ENCODE measurements at regions not wholly inside any gene's neighbourhood (a gene's known extent, or its start where the extent isn't known, plus 50 kb on each side); places are given as distances from the start of the nearest gene placed in this dataset.

DNA sequence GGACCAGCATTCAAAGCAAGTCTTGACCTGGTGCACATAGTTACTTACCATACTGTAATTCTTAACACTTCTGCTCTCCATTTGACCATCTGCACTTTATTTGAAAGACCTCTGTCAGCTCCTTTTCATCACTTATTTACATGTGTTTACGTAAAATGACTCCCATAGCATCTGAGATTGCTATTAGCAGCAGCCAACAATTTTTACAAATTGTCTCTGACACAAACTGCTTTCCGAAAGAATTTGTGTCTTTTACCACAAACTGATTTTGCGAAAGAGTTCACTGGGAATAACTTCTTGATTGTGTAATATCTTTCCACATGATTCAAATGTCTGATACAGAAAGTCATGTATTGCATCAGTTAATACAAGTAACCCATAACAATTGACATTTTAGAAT lies 144.1 kb upstream of the PEX5L start:
- no peak for DNase-seq (ENCODE audit: low read depth in 4 of 6, low spot score in 6 of 6)
- H3K36me3 ChIP-seq (ENCODE audit: control insufficient read depth, insufficient read depth, low read length): no peaks in the 10 kb centered on the region
- no peaks in the 10 kb centered on the region for H3K4me1 ChIP-seq (ENCODE audit: control insufficient read depth, insufficient read depth, low read length)
- H3K9me3 ChIP-seq (ENCODE audit: control insufficient read depth, insufficient read depth, low read length): no peaks in the 10 kb centered on the region
- no peak overlapping the region for H3K4me3 ChIP-seq (ENCODE audit: low read depth, low read length)
- 63% methylated on average over 1 of the region's 3 CpGs for WGBS (ENCODE audit: insufficient coverage)
- H3K27me3 ChIP-seq (ENCODE audit: control insufficient read depth, insufficient read depth, low read length): no peaks in the 10 kb centered on the region
- no peak overlapping the region for H3K27ac ChIP-seq (ENCODE audit: low read depth, low read length)

DNA sequence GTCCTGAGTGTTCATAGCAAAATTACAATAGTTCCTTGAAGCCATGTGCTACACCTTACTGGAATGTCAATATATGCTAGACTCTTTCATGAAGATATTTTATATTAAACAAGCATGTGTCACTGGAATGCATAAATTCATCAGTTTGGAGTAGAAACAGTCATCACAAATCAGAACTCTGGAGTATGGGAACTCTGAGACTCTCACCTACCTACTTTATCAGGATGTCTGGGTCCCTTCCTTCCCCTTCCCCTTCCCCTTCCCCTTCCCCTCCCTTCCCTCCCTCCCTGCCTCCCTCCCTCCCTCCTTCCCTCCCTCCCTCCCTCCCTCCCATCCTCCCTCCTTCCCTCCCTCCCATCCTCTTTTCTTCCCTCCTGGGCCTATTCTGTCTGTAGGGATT lies 144.7 kb upstream of the PEX5L start:
- Histone ChIP-seq H3K36me3 (ENCODE audit: control insufficient read depth, insufficient read depth, low read length) (no peaks in the 10 kb centered on the region), H3K4me1 (ENCODE audit: control insufficient read depth, insufficient read depth, low read length) (no peaks in the 10 kb centered on the region), H3K27me3 (ENCODE audit: control insufficient read depth, insufficient read depth, low read length) (no peaks in the 10 kb centered on the region), H3K27ac (ENCODE audit: low read depth, low read length) (no peak overlapping the region), H3K4me3 (ENCODE audit: low read depth, low read length) (no peak overlapping the region), H3K9me3 (ENCODE audit: control insufficient read depth, insufficient read depth, low read length) (no peaks in the 10 kb centered on the region)
- DNase-seq (ENCODE audit: low read depth in 4 of 6, low spot score in 6 of 6): no peak

DNA sequence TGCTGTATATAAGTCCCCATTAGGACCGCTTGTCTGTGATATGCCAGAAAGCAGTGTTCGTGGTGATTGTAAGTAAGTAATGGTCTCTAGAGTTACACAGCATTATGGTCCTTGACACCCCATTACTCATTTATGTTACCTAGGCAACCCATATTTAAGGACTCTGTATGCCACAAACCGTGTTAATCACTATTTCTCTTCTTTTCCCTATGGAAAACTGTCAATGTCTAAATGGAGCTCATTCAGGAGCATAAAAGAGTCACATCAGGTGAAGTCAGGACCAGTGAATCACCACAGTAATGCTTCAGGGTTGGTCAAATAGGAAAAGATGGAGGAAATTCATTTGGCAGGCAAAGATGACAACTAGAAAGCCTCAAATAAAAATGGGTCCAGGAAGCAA lies 146.6 kb upstream of the PEX5L start:
- no peaks in the 10 kb centered on the region for H3K9me3 ChIP-seq (ENCODE audit: control insufficient read depth, insufficient read depth, low read length)
- H3K27ac ChIP-seq (ENCODE audit: low read depth, low read length): no peak overlapping the region
- DNase-seq (ENCODE audit: low read depth in 4 of 6, low spot score in 6 of 6): peak in 1 of 6 donors; percentile 39
- H3K36me3 ChIP-seq (ENCODE audit: control insufficient read depth, insufficient read depth, low read length): no peaks in the 10 kb centered on the region
- H3K4me3 ChIP-seq (ENCODE audit: low read depth, low read length): no peak overlapping the region
- H3K27me3 ChIP-seq (ENCODE audit: control insufficient read depth, insufficient read depth, low read length): no peaks in the 10 kb centered on the region
- WGBS (ENCODE audit: insufficient coverage): 50% methylated on average over 1 of the region's 3 CpGs
- no peaks in the 10 kb centered on the region for H3K4me1 ChIP-seq (ENCODE audit: control insufficient read depth, insufficient read depth, low read length)

DNA sequence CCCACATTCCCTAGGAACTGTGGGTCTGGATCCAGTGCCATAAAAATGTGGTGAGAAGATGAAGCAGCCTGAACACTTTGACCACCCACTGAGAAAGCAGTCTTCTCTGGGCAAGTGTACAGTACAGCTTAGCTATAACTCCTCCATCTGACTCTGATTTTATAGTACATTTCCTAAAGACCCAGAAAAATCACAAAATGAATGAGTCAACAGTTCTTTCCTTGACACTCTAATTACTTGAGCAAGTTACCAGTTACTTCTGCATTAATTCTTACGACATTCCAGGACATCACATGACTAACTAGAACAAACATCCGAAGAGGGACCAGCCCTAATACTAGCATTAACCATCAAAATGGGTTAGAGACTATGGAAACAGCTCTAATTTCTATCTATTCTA lies 148.1 kb upstream of the PEX5L start:
- H3K27ac ChIP-seq (ENCODE audit: low read depth, low read length): no peak overlapping the region
- no peaks in the 10 kb centered on the region for H3K9me3 ChIP-seq (ENCODE audit: control insufficient read depth, insufficient read depth, low read length)
- no peaks in the 10 kb centered on the region for H3K36me3 ChIP-seq (ENCODE audit: control insufficient read depth, insufficient read depth, low read length)
- DNase-seq (ENCODE audit: low read depth in 4 of 6, low spot score in 6 of 6): no peak
- WGBS (ENCODE audit: insufficient coverage): 100% methylated on average over 1 of the region's 2 CpGs
- no peak overlapping the region for H3K4me3 ChIP-seq (ENCODE audit: low read depth, low read length)
- H3K27me3 ChIP-seq (ENCODE audit: control insufficient read depth, insufficient read depth, low read length): no peaks in the 10 kb centered on the region
- H3K4me1 ChIP-seq (ENCODE audit: control insufficient read depth, insufficient read depth, low read length): no peaks in the 10 kb centered on the region

DNA sequence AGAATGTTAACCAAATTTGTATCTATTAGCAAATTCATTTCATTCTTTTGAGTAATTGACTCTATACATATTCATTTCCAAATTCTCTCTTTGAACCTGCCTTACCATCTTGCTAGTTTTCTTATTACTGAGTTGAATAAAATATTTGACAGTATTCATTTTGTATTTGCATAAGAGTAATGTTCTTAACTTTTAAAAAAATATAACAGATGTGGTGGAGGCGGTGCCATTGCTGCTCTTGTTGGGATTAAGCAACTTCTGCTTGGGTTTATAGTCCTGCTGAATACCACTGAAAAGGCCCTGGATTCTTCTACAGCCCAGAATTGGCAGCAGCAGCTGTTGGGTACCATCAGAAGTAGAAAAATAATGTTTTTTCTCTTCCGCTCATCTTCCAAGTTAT lies 148.9 kb upstream of the PEX5L start:
- H3K27ac ChIP-seq (ENCODE audit: low read depth, low read length): no peak overlapping the region
- no peaks in the 10 kb centered on the region for H3K36me3 ChIP-seq (ENCODE audit: control insufficient read depth, insufficient read depth, low read length)
- H3K4me3 ChIP-seq (ENCODE audit: low read depth, low read length): no peak overlapping the region
- no peaks in the 10 kb centered on the region for H3K4me1 ChIP-seq (ENCODE audit: control insufficient read depth, insufficient read depth, low read length)
- WGBS (ENCODE audit: insufficient coverage): 86% methylated on average over 1 of the region's 2 CpGs
- no peaks in the 10 kb centered on the region for H3K27me3 ChIP-seq (ENCODE audit: control insufficient read depth, insufficient read depth, low read length)
- H3K9me3 ChIP-seq (ENCODE audit: control insufficient read depth, insufficient read depth, low read length): no peaks in the 10 kb centered on the region
- DNase-seq (ENCODE audit: low read depth in 4 of 6, low spot score in 6 of 6): no peak

DNA sequence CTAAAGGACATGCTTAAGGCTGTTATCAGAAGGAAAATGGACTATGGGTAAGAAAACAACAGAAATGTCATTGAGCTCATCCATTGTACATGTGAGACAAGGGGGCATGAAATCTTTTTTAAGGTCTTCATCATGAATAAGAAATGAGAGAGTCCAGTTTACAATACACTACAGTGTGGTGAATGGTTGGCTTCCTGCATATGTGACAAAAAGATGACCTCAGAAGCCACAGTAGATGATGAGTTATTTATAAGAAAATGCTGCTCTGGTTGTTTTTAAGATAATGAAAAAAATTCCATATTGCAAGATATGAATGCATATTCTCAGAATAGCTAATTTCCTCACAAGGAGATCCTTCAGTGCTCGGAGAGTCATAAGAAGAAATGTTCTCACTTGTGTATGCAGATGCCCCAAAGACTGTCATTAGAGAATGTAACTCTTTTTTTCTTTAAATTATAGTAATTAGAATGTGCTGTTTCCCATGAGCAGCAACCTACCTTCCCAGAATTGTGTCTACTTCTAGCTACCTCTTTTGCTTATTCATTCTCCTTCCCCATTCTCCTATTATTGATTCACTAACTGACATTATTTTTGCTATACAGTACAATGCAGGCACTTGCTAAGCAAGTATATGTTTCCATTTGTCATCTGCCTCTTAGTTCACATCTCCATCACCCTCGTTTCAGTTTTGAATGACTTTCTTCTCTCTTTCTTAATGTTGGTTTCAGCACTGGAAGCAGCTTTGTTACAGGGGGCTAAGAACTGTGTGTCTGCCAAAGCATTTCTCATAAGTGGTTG lies 152.0 kb upstream of the PEX5L start:
- Histone ChIP-seq H3K36me3 (ENCODE audit: control insufficient read depth, insufficient read depth, low read length) (no peaks in the 10 kb centered on the region), H3K9me3 (ENCODE audit: control insufficient read depth, insufficient read depth, low read length) (no peaks in the 10 kb centered on the region), H3K27me3 (ENCODE audit: control insufficient read depth, insufficient read depth, low read length) (no peaks in the 10 kb centered on the region), H3K4me1 (ENCODE audit: control insufficient read depth, insufficient read depth, low read length) (no peaks in the 10 kb centered on the region), H3K27ac (ENCODE audit: low read depth, low read length) (no peak overlapping the region), H3K4me3 (ENCODE audit: low read depth, low read length) (no peak overlapping the region)
- DNase-seq (ENCODE audit: low read depth in 4 of 6, low spot score in 6 of 6): no peak
- no CpG with 5 or more reads among the region's 2 CpGs for WGBS (ENCODE audit: insufficient coverage)

DNA sequence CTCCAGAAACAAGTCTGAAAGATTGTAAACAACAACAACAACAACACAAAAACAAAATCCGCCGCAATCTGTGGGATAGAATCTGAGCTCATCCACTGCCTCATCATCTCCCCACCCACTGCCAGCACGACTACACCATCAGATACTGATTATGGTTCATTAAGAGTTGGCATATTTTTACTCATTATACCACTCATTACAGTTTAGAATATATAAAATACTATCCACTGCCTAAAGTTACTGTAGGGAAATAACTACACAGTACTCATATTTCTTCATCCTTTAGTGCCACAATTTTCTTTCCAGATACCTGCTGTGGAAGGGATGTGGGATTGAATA lies 152.5 kb upstream of the PEX5L start:
- no peaks in the 10 kb centered on the region for H3K27me3 ChIP-seq (ENCODE audit: control insufficient read depth, insufficient read depth, low read length)
- DNase-seq (ENCODE audit: low read depth in 4 of 6, low spot score in 6 of 6): no peak
- H3K4me1 ChIP-seq (ENCODE audit: control insufficient read depth, insufficient read depth, low read length): no peaks in the 10 kb centered on the region
- WGBS (ENCODE audit: insufficient coverage): no CpG with 5 or more reads among the region's 3 CpGs
- H3K36me3 ChIP-seq (ENCODE audit: control insufficient read depth, insufficient read depth, low read length): no peaks in the 10 kb centered on the region
- H3K4me3 ChIP-seq (ENCODE audit: low read depth, low read length): no peak overlapping the region
- H3K9me3 ChIP-seq (ENCODE audit: control insufficient read depth, insufficient read depth, low read length): no peaks in the 10 kb centered on the region
- H3K27ac ChIP-seq (ENCODE audit: low read depth, low read length): no peak overlapping the region

DNA sequence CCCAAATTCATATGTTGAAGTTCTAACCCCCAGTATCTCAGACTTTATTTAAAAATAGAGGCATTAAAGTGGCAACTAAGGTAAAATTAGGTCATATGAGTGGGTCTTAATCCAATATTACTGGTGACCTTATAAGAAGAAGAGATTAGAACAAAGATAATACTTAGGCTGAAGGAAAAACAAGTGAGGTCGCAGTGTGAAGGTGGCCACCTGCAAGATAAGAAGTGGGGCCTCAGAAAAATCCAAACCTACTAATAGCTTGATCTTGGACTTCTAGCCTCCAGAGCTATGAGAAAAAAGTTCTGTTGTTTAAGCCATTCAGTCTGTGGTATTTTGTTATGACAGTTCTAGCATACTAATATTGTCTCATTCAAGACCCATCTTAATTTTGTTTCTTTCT lies 159.9 kb upstream of the PEX5L start:
- WGBS (ENCODE audit: insufficient coverage): no CpG with 5 or more reads among the region's 1 CpG
- H3K27ac ChIP-seq (ENCODE audit: low read depth, low read length): no peak overlapping the region

DNA sequence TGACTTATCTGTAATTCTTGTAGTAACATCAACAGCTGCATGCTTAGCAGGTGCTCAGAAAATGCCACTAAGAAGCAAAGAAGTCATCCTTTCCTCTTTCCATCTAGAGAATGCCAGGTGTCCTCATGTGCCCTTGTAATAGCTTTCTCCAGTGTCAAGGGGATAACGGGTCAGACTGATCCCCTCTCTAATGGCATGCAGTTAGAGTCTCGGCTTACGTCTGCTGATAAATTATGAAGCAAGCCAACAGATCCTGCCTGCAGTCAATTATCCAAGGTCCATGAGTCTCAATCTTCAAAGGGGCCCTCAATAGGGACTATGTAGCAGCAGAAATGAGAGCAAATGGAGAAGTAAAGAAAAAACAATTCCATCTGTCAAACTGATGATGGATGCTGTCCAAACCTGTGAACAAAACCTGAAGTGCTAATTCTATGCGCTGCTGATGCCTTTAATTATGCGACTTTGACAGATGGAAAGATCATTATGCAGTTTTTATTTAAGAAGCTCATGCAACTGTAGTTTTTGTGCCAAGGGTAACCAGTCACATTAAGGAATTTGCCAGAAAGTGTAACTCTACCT lies 162.8 kb upstream of the PEX5L start:
- Histone ChIP-seq H3K27me3 (ENCODE audit: control insufficient read depth, insufficient read depth, low read length) (no peaks in the 10 kb centered on the region), H3K4me1 (ENCODE audit: control insufficient read depth, insufficient read depth, low read length) (no peaks in the 10 kb centered on the region), H3K9me3 (ENCODE audit: control insufficient read depth, insufficient read depth, low read length) (no peaks in the 10 kb centered on the region), H3K36me3 (ENCODE audit: control insufficient read depth, insufficient read depth, low read length) (no peaks in the 10 kb centered on the region), H3K27ac (ENCODE audit: low read depth, low read length) (no peak overlapping the region), H3K4me3 (ENCODE audit: low read depth, low read length) (no peak overlapping the region)
- peak in 2 of 6 donors; percentile 34 to 95 for DNase-seq (ENCODE audit: low read depth in 4 of 6, low spot score in 6 of 6)
- WGBS (ENCODE audit: insufficient coverage): 57% methylated on average over 3 of the region's 5 CpGs

More for the DNA sequence above, 159.9 kb upstream of the PEX5L start:
- DNase-seq (ENCODE audit: low read depth in 4 of 6, low spot score in 6 of 6): no peak
- Histone ChIP-seq H3K27me3 (ENCODE audit: control insufficient read depth, insufficient read depth, low read length) (no peaks in the 10 kb centered on the region), H3K36me3 (ENCODE audit: control insufficient read depth, insufficient read depth, low read length) (no peaks in the 10 kb centered on the region), H3K4me1 (ENCODE audit: control insufficient read depth, insufficient read depth, low read length) (no peaks in the 10 kb centered on the region), H3K4me3 (ENCODE audit: low read depth, low read length) (no peak overlapping the region), H3K9me3 (ENCODE audit: control insufficient read depth, insufficient read depth, low read length) (no peaks in the 10 kb centered on the region)

DNA sequence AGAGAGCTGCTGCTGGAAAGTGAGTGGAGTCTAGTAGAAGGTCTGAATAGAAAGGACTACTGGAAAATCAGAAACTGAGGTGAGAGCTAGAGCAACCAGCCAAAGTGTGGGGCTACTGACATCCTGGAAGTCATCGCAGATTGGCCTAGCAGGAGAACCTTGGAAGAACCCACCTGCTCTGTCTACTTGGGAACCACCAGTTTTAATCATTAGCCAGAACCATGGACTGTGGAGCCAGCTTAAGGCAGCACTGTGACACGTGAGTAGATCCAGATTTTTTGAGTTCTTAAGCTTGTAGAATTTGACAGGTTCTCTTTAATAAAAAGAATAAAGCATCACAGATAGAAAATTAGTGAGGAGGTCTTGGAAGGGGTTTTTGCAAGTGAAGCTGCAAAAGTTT lies 179.1 kb upstream of the PEX5L start:
- Histone ChIP-seq H3K9me3 (ENCODE audit: control insufficient read depth, insufficient read depth, low read length) (no peaks in the 10 kb centered on the region), H3K4me3 (ENCODE audit: low read depth, low read length) (no peak overlapping the region), H3K27ac (ENCODE audit: low read depth, low read length) (no peak overlapping the region), H3K4me1 (ENCODE audit: control insufficient read depth, insufficient read depth, low read length) (no peaks in the 10 kb centered on the region), H3K36me3 (ENCODE audit: control insufficient read depth, insufficient read depth, low read length) (no peaks in the 10 kb centered on the region), H3K27me3 (ENCODE audit: control insufficient read depth, insufficient read depth, low read length) (no peaks in the 10 kb centered on the region)
- 93% methylated on average over 2 of the region's 2 CpGs for WGBS (ENCODE audit: insufficient coverage)
- DNase-seq (ENCODE audit: low read depth in 4 of 6, low spot score in 6 of 6): no peak
